Activated T-cell treated with anti-CD3 and anti-CD28 coated beads for 48 hours (primary cell): ENCODE measurements at regions not wholly inside any gene's neighbourhood (a gene's known extent, or its start where the extent isn't known, plus 50 kb on each side); places are given as distances from the start of the nearest gene placed in this dataset.

Source experiments
- DNase-seq: peaks from one replicate; pipeline ENCODE4 v3.0.0-alpha.2; 2020; ENCODE audit warnings: low read depth

DNA sequence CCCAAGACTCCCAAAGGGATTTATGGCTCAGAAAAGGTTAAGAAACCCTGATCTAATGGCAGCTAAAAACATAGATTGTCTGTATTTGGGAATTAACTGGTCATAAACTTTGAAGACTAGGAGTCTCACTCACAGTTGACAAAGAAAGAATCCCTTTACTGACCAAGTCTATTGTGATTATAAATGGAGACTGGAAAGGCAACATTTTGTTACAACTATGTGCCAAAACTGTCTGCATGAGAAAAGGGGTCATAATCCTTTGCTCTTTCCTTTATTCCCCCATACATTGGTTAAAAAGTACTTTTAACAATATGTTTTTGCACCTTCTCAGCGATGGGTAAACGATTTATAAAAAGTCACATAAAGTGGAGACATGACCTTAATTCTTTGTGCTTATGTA is 206.9 kb upstream of the MAP3K7 start:
- no peak for DNase-seq

DNA sequence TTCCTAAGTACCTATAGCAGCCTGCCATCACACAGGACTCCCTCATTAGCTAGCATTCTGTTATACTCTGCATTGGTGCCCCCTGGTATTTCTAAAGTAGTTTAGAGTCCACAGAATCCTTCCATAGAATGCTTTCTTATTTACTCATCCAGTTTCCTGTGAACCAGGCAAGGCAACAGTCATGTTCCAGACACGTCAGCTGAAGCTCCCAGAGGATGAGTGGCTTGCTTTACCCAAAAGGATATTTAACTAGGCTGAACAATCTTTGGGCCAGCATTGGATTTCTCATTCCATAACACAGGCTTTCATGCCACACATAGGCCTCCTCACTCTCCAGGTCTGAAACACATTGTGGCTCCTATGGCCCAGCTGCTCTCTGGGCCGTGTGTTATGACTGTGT is 203.8 kb upstream of the MAP3K7 start:
- DNase-seq, result no peak

DNA sequence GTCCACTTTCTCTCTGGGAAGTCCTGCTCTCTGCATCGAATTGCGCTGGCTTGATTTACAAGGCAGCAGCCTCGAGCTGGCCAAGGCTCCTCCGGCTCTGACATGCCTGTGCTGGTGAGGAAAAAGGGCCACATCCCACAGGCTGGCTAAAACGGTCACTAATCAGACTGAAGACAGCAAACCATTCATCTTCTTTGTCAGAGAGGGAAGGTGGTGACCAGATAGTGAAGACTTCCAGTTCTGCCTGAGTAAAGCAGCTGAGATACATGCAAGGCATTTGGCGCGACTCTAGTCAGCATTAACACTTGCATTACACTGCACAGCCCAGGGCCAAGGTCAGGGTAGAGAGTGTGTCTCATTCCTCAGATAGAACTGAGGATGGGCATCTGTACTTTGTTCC is 203.2 kb upstream of the MAP3K7 start:
- DNase-seq, result no peak

DNA sequence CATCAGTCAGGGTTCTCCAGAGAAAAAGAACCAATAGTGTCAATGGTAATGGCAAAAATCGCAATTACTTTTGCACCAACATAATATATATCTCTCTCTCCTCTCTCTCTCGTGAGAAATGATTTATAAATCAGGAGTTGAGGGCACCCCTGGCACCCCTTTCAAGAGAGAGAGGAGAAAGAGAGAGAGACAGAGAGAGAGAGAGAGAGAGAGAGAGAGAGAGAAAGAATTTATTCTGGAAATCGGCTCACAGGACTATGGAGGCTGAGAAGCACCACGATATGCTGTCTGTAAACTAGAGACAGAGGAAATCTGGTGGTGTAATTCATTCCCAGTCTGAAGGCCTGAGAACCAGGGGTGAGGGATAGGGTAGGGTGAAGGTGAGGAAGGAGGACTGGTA is 201.9 kb upstream of the MAP3K7 start:
- DNase-seq, result no peak

DNA sequence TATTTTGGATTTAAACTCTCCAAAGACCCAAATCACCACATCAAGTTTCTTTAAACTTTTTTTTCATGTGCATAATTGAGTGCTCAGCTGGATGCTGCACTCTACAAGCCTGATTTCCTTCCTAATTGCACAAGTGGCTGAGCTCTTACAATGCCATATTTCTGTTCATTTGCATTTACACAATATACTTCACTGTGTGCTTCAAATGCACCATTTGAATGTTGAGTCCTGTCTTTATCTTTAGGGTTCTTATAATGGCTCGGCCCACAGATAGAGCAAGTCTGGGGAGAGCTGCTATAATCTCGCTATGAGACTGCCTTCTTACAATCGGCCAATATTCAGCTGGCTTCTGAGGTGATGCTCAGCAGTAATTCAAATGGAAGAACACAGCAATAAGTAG is 200.6 kb upstream of the MAP3K7 start:
- no peak for DNase-seq

DNA sequence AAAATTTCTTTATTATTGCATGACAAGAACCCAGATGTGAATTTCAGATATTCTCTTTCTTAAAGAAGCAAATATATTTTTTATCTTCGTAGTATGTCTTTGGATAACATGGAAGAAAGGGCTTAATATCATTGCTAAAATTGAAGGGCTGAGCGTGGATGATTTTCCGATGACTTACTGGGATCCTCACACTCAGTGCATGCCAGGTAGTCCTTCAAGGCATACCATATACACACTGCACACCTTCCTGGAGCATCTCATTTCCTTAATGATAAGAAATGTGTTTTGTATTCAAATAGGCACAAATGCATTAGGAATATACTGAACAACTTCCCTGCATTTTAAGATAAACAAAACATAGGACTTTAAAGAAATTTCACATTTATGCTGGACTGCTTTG is 193.9 kb upstream of the MAP3K7 start:
- DNase-seq, result no peak

DNA sequence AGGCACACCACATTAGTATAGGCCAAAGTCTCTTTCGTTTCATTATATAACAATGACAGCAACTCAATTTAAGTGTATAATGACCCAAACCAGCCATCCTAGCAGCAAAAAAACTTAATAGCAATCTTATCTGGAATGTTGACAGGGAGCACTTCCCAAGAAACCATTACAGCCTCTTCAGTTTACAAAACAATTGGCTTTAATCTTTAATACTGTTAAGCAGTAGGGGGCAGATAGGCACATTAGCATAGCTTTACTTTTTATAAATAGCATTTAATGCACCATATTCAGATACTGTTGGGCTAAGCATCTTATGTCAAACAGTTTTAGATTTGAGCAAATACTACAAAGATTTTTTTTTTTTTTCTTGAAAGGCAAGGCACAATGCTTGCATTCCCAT is 193.3 kb upstream of the MAP3K7 start:
- no peak for DNase-seq

DNA sequence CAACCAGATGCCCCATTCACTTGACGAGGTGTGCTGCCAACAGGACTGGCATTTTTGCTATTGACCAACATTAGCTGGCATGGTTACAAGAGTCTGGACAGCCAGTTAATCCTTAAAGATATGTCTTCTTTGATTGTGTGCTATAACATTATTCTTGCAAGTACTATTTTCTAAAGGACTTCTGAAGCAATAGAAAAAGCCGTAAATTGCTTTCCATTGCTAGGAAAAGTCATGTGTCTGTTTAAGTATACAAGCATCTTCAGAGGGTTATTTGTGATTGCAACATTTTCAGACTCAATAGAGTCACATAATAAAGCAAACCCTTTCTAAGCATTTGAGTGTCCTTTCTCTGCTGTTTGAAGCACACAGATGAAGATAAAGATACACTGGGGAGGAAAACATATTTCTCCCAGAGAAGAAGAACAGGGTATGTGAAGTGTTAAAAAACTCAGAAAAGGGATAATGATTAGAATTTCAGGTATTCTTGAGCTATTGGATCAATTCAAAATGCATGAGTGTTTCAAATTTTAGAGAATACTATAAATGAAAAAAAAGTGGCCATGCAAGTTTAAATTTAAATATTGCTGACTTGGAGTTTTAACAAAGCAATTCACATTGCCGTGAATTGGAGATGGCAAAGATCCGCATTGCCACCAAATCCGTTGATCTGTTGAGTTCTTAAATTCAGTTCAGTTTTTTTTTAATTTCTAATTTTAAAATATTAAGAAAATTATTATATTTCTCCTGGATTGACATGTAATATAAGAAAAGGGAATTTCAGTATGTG is 191.7 kb upstream of the MAP3K7 start:
- no peak for DNase-seq

DNA sequence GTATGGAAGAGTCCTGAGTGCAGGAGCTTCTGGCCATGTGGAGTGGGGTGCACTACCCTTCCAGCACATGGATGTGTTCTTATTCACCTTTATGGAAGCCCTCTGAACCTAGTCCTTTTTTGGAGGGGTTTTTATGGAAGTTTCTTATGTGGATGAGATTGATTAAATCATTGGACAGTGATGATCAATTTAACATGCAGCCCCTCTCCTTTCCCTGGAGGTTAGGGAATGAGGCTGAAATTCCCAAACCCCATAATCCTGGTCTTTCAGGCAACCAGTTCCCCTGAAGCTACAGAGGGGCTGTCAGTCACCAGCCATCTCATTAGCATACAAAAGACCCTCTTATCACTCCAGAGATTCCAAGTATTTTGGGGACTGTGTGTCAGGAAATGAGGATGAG is 183.9 kb upstream of the MAP3K7 start:
- no peak for DNase-seq

DNA sequence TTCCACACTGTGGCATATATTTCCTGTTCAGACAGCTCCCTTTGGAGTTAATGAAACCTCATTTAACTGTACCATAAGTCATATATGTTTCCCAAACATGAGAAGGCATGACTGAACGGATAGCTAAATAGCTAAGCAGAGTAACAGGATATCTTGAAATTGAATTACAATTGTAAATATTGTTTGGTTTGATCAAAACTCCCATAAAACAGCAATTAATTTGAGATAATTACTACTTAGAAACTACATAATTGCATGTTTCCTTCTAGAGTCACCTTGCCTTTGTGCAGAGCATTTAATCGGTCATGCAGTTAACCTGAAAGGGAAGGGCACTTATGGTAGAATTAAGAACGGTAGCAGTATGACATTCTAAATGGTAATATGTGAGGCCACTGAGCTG is 179.0 kb upstream of the MAP3K7 start:
- DNase-seq, result no peak

DNA sequence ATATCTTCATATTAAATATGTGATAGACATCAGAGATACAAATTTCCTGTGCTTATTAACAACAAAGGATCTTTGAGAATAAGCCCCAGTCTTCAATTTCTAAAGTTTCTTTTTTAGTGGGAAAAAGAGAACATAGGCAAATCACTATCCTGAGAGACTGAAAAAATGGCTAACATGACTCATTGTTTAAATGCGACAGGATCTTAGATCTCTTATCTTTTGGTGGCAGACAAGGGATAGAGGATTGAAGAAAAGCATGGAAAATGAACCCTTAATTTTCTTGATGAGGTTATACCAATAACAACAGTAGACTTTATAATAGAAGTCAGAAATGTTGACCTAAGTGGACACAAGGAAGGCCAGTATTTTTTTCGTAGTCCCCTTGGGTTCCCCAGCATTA is 178.6 kb upstream of the MAP3K7 start:
- no peak for DNase-seq

DNA sequence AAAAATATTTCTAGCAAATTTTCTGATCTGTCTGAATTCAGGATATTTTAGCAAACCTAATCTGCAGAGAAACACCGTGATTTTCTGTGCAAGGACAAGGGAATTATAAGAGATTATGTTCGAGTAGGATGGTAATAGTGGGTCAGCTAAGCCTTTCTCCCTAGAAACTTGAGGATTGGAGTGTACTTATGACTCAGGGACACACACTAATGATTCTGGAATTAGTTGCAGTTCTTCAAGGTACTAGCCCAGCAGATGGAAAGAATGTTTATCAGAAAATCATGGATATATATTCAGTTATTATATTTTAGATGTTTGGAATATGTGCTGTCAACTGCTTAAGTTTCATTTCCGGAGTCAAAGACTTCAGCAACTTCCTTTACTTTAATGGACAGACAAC is 177.1 kb upstream of the MAP3K7 start:
- DNase-seq, result no peak

DNA sequence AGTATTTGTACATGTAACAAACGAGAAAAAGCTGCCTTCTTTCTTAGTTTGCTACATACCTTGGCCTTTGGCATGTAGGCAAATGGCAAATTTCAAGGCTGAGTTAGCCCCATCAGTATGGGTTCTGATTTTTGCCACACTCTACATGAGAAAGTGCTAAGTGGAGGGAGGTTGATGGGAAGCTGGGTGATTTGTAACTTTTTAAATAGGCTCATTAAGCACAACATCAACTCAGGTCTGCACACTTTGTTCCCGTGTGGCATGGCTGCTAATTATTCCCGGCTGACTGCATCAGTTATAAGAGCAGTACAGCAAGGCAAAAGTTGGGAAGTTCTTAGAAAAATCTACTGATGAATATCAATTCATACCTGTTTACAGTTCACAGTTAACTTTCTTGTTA is 172.8 kb upstream of the MAP3K7 start:
- DNase-seq, result no peak

DNA sequence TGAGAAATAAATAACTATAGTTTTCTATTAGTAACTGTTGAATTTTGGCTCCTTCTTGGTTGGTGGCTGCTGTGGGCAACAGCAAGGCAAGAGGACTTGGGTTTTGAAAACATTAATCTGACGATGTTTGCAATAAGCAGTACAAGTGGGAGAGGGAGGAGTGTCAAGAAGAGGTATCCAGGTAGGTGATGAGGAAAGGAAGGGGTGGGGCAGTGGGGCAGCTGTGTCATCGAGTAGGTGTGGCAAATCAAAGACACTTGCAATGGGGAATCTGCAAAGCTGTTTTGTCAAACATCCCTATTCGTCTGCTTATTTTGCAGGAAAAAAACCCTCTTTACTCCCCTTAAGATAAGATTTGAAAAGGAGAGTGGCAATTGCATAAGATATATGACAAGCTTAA is 171.9 kb upstream of the MAP3K7 start:
- no peak for DNase-seq

DNA sequence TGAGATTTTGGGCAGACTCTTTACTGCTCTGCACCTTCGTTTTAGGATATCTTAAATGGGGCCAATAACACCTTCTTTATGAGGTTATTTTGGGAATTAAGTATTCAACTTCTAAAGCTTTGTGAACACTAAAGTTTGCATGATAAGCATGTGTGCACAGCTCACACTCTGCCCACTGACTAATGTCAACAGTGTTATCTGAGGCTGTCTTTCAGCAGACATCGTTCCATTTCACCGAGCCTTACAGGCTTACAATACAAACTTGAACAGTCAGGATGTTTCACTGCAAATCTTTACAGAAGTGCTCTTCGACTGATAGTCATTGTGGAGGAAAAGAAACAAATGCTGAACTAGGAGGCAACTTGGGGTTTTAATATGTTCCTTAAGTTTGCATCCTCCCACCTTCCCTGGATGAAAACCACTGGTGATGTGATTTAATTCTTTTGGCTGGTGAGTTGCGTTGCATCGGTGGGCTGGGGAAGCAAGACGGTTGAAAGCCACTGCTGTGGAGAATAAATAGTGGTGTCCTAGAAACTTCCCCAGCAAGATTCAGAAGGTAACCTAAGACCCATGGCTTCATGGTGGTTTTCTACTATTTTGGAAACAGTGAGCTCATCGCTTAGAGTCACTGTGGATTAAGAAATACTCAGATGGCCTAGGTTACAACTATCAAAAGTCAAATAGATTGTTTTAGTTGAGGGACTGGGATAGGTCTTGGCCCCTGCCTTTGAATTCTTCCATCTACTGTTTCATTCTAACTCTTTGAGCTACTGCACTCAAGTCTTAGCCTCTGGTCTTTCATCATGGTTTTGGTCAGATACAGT is 167.2 kb upstream of the MAP3K7 start:
- DNase-seq, result no peak

DNA sequence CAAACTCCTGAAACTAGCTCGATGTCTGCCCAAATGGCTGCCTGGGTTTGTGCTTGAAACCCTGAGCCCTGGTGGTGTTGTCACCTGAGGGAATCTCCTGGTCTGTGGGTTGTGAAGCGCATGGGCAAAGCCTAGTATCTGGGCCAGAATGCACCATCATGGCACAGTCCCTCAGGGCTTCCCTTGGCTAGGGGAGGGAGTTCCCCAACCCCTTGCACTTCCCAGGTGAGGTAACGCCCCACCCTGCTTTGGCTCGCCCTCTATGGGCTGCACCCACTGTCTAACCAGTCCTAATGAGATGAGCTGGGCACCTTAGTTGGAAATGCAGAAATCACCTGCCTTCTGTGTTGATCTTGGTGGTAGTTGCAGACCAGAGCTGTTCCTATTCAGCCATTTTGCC is 152.9 kb upstream of the MAP3K7 start:
- no peak for DNase-seq

DNA sequence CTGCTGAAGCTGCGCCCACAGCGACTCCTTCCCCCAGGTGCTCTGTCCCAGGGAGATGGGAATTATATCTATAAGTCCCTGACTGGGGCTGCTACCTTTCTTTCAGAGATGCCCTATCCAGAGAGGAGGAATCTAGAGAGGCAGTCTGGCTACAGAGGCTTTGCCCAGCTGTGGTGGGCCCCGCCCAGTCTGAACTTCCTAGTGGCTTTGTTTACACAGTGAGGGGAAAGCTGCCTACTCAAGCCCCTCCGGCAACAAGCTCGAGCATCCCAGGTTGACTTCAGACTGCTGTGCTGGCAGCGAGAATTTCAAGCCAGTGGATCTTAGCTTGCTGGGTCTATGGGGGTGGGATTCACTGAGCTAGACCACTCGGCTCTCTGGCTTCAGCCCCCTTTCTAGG is 152.5 kb upstream of the MAP3K7 start:
- no peak for DNase-seq

DNA sequence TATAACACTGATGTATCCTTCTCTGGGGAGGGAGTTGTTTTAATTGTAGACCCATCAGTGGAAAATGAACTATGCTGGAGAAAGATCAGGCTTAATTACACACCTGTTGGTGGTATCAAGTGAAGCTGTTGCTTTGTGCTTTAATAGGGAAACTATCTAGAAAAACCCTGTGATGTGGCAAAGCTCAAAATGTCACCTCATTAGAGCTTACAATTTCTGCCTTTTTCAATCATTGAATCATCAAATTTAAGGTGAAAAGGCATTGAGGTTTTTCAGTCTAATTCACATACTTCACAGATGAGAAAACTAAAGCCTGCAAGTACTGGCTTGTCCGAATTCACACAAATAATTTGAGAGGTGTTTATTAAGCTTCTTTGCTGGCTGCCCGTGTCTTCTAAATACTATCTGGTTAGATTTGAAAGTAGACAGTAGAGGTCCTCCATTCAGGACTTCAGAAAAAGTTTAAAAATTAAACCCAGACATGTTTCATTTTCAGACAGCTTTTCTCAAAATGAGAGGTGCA is 143.3 kb upstream of the MAP3K7 start:
- no peak for DNase-seq

DNA sequence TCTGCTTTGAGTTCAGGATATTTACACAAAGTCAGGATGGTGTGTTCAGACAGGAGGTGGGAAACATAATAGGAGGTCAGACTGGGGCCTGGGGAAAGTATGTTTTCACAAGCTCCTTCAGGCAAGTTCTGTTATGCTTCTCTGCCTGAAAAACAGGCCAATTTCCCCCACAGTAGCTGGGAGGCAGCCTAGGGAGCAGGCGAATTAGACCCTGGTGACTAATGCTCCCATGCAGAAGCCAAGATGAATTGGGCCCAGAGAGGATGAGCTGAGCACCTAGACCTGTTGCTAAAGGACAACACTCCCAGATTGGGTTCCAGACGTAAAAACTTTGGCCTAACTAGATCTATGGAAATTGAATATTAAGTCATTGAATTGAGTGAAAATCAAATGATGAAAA is 142.2 kb upstream of the MAP3K7 start:
- DNase-seq, result no peak

DNA sequence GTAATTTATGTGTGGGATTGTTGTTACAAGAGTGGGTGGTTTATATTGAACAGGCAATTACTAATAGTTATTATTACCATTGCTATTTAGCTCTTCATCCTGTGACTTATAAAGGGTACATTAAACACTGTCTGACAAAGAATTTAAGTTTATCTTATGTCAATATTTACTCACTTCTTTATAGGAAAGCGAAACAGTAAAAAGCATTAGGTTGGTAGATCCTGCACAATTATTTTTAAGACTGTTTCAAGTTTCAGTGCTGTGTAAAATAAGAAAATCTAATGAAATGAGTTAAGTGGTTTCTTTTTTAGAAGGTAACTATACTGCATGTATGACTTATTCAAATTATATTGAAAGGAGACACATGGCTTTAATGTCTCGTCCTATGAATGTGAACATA is 135.8 kb upstream of the MAP3K7 start:
- DNase-seq, result no peak

DNA sequence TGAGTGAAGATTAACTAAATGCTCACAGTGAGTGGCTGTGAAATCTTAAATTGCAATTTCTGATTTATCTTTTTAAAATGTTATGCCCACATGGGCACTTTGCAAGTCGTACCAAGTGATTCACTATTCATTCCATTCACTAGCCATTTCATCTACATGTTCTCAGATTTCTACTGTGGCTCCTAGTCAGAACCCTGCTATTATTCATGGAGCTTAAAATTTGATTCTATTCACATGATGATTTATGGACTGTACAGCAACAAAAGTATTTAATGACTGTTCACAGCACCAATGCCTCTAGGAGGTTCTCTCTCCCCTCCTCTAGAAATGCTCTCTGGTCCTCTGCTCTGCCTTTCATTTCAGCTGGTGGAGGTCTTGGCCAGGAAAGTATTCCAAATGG is 133.5 kb upstream of the MAP3K7 start:
- no peak for DNase-seq

DNA sequence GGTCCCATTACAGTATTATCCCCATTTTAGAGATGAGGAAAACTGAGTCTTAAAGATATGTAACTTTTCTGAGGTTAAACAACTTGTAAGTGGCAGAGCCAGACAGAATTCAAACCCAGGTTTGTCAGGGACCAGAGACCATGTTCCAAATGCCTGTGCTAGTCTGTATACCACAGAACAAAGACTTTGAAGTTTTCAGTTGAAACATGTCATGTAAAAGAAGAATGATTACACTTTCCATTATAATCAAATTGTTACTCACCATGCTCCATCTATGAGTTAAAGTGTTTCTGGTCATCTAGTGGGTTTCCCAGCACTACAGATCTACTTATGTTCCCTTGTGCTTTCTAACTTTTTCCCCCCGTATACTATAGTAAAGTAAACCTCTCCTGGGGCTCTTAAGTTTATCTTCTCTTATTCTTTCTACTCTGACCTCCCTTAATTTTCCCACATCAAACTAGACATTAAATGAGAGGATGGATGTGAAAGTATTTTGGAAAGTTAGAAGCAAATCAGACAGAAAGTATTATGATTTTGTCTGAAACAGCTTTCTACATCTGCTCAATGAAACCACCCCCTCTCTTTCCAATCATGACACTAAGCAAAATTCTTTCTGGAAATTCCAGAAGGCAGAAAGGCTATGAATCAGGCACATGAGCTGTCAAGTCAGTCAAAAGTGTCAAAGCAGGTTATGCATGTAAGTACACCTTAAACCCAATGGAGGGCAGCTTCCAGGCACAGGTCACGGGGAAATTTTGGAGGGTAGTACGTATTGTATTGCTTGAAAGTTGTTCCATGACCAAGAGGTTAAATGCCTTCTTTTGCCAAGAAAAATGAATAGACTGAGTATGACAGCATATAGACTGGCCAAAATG is 132.7 kb upstream of the MAP3K7 start:
- no peak for DNase-seq

DNA sequence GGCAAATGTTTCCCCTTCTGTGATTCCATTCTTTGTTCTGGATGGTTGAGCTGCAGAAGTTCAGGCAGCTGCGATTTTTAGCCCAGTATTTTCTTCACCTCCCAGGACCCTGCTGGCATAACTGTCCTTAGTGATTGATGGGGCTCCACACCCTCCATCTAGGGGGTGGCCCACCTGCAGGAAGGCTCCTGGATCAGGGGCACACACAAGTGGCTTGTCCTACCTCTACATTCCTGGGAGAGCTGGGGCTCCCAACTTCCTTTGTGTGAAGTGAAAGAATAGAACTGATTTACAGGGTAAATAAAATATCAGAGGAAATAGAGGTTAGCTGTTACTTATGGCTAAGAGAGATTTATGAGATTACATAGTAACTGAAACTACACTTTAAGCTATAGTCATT is 129.5 kb upstream of the MAP3K7 start:
- DNase-seq, result no peak
